ENCODE measurements at regions not wholly inside any gene's neighbourhood (a gene's known extent, or its start where the extent isn't known, plus 50 kb on each side); places are given as distances from the start of the nearest gene placed in this dataset.

DNA sequence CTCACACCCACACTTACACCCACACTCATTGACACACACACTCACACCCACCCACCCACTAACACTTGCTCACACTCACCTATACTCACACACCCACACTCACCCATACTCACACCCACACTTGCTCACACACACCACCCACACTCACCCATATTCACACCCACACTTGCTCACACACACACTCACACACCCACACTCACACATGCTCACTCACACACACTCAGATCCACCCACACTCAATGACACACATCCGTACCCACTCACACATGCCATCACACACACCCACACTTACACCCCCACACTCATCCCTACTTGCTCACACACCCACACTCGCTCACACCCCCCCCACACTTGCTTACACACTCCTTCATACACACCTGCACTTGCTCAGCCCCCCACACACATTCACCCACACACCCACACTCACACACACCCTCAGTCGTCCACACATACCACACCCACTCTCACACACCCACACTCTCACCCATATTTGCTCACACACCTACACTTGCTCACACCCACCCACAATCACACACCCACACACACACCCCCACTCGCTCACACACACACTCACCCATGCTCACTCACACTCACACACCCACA is 321.1 kb upstream of the N4BP1 start:
- H3K36me3 ChIP-seq (replicated peaks in 1 of 2; ENCODE audit: control extremely low read depth in 1 of 2, control insufficient read depth in 1 of 2, extremely low read depth in 1 of 2, insufficient read depth in 2 of 2, low read length in 1 of 2): no peaks in the 10 kb centered on the region
- Mint-ChIP-seq H3K9me3 (ENCODE audit: insufficient read depth) (no peaks in the 10 kb centered on the region), H3K27ac (no peak overlapping the region), H3K27me3 (no peaks in the 10 kb centered on the region), H3K4me3 (no peak overlapping the region), H3K4me1 (no peaks in the 10 kb centered on the region)
- no peak overlapping the region for H3K9ac ChIP-seq (ENCODE audit: low read length)
- DNase-seq: no peak
- H3K9me3 ChIP-seq (ENCODE audit: control extremely low read depth in 1 of 3, control insufficient read depth in 2 of 3, insufficient read depth in 1 of 3, low read length in 2 of 3): peaks cover 0 to 23% (median 0%) of the 10 kb centered on the region in 3 donors
- no peaks in the 10 kb centered on the region for H3K4me1 ChIP-seq (ENCODE audit: control insufficient read depth in 2 of 2, insufficient read depth in 2 of 2, low read length in 2 of 2)
- H2AFZ ChIP-seq (ENCODE audit: insufficient read depth, low read depth, low read length, poor library complexity, severe bottlenecking): no peak overlapping the region
- intact Hi-C loops (cut with micrococcal nuclease): no loop called here
- H3K4me3 ChIP-seq (ENCODE audit: control extremely low read depth in 1 of 5, extremely low read depth in 1 of 5, insufficient read depth in 1 of 5, low read depth in 2 of 5, low read length in 4 of 5): no peak overlapping the region
- TF ChIP-seq, protein P1, sequence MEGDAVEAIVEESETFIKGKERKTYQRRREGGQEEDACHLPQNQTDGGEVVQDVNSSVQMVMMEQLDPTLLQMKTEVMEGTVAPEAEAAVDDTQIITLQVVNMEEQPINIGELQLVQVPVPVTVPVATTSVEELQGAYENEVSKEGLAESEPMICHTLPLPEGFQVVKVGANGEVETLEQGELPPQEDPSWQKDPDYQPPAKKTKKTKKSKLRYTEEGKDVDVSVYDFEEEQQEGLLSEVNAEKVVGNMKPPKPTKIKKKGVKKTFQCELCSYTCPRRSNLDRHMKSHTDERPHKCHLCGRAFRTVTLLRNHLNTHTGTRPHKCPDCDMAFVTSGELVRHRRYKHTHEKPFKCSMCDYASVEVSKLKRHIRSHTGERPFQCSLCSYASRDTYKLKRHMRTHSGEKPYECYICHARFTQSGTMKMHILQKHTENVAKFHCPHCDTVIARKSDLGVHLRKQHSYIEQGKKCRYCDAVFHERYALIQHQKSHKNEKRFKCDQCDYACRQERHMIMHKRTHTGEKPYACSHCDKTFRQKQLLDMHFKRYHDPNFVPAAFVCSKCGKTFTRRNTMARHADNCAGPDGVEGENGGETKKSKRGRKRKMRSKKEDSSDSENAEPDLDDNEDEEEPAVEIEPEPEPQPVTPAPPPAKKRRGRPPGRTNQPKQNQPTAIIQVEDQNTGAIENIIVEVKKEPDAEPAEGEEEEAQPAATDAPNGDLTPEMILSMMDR (IDR thresholded peaks at IDR 0.05): no peak
- no peak for TF ChIP-seq EZH2 (IDR thresholded peaks at IDR 0.05; ENCODE audit: borderline replicate concordance, insufficient read depth, low read depth, low read length, poor library complexity, severe bottlenecking)
- ChIA-PET CTCF (no interaction called here), POLR2A (no interaction called here)
- no peak overlapping the region for H3K4me2 ChIP-seq (replicated peaks; ENCODE audit: low read depth, low read length, poor library complexity, severe bottlenecking)
- no peak for ATAC-seq (ENCODE audit: low read depth)
- WGBS (ENCODE audit: insufficient coverage): 91% methylated on average over 4 of the region's 4 CpGs
- no peaks in the 10 kb centered on the region for H4K20me1 ChIP-seq (ENCODE audit: control insufficient read depth, insufficient read depth, low read length, poor library complexity, severe bottlenecking)
- H3K27me3 ChIP-seq (replicated peaks in 1 of 4; ENCODE audit: control extremely low read depth in 1 of 4, control insufficient read depth in 3 of 4, insufficient read depth in 4 of 4, low read length in 3 of 4): no peaks in the 10 kb centered on the region
- H3K79me2 ChIP-seq (ENCODE audit: control insufficient read depth, insufficient read depth, low read length): no peaks in the 10 kb centered on the region
- H3K27ac ChIP-seq (ENCODE audit: low read length in 2 of 2): no peak overlapping the region

DNA sequence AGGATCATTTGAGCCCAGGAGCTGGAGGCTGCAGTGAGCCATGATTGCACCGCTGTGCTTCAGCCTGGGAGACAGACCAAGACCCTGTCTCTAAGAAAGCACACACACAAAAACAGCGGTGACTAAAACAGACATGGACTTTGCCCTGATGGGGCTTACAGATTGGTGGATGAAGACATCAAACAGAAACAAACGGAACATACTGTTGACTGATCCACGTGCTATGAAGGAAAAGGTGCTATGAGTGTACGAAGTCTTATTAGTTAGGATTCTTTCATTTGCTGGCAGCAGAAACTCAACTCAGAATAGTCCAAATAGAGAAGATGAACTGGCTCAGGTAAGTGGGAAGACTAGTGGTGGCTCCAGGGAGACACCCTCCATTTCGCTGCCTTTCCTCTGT is 309.8 kb upstream of the N4BP1 start:
- no peak overlapping the region for H3K27ac Mint-ChIP-seq
- Histone ChIP-seq H3K79me2 (ENCODE audit: control insufficient read depth, insufficient read depth, low read length) (no peaks in the 10 kb centered on the region), H4K20me1 (ENCODE audit: control insufficient read depth, insufficient read depth, low read length, poor library complexity, severe bottlenecking) (no peaks in the 10 kb centered on the region), H3K36me3 (replicated peaks in 1 of 2; ENCODE audit: control extremely low read depth in 1 of 2, control insufficient read depth in 1 of 2, extremely low read depth in 1 of 2, insufficient read depth in 2 of 2, low read length in 1 of 2) (no peaks in the 10 kb centered on the region), H3K4me2 (replicated peaks; ENCODE audit: low read depth, low read length, poor library complexity, severe bottlenecking) (no peak overlapping the region), H3K4me3 (ENCODE audit: control extremely low read depth in 1 of 5, extremely low read depth in 1 of 5, insufficient read depth in 1 of 5, low read depth in 2 of 5, low read length in 4 of 5) (no peak overlapping the region), H3K9me3 (ENCODE audit: control extremely low read depth in 1 of 3, control insufficient read depth in 2 of 3, insufficient read depth in 1 of 3, low read length in 2 of 3) (peaks cover 0 to 7% (median 0%) of the 10 kb centered on the region in 3 donors), H3K27ac (ENCODE audit: low read length in 2 of 2) (no peak overlapping the region), H3K9ac (ENCODE audit: low read length) (no peak overlapping the region), H2AFZ (ENCODE audit: insufficient read depth, low read depth, low read length, poor library complexity, severe bottlenecking) (no peak overlapping the region), H3K27me3 (replicated peaks in 1 of 4; ENCODE audit: control extremely low read depth in 1 of 4, control insufficient read depth in 3 of 4, insufficient read depth in 4 of 4, low read length in 3 of 4) (no peaks in the 10 kb centered on the region), H3K4me1 (ENCODE audit: control insufficient read depth in 2 of 2, insufficient read depth in 2 of 2, low read length in 2 of 2) (no peaks in the 10 kb centered on the region)
- 100% methylated on average over 3 of the region's 6 CpGs for WGBS (ENCODE audit: insufficient coverage)
- H3K4me1 Mint-ChIP-seq: no peaks in the 10 kb centered on the region
- DNase-seq (no peak), ATAC-seq (ENCODE audit: low read depth) (no peak)
- intact Hi-C loops (cut with micrococcal nuclease): no loop called here
- no peaks in the 10 kb centered on the region for H3K27me3 Mint-ChIP-seq
- no peak overlapping the region for H3K4me3 Mint-ChIP-seq
- peaks cover 2% of the 10 kb centered on the region for H3K9me3 Mint-ChIP-seq (ENCODE audit: insufficient read depth)
- TF ChIP-seq EZH2 (IDR thresholded peaks at IDR 0.05; ENCODE audit: borderline replicate concordance, insufficient read depth, low read depth, low read length, poor library complexity, severe bottlenecking): no peak
- TF ChIP-seq, protein P1 (IDR thresholded peaks at IDR 0.05): no peak
- POLR2A ChIA-PET: no interaction called here
- CTCF ChIA-PET: no interaction called here

Measured in B cell (primary cell).